ENCODE measurements at regions not wholly inside any gene's neighbourhood (a gene's known extent, or its start where the extent isn't known, plus 50 kb on each side); places are given as distances from the start of the nearest gene placed in this dataset.

DNA sequence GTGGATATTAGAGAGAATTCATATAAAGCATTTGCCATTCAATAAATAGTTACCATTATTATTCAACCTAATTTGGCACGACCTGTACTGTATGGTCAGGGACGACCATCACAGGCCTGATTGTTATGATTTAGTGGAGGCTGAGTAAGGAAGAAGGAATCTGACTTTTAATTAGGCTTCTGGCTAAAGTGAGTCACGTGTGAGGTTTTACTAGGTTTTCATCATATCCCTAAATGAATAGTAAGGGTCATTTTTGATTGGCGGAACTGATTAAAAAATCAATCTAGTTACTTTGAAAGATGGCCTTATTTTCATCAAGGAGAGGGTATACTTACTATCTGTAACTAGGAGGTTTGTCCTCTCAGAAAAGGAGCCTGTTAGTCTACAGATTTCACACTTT lies 143.4 kb downstream of the ADCYAP1 start:
- Mint-ChIP-seq H3K27me3 (ENCODE audit: low read depth) (no peaks in the 10 kb centered on the region), H3K4me3 (ENCODE audit: unreplicated experiment) (no peak overlapping the region), H3K4me1 (ENCODE audit: low read depth) (peaks cover 12% of the 10 kb centered on the region), H3K27ac (ENCODE audit: unreplicated experiment) (no peak overlapping the region), H3K36me3 (ENCODE audit: low read depth) (no peaks in the 10 kb centered on the region), H3K9me3 (ENCODE audit: low read depth) (peaks cover 14% of the 10 kb centered on the region)
- TF ChIP-seq, protein P1, sequence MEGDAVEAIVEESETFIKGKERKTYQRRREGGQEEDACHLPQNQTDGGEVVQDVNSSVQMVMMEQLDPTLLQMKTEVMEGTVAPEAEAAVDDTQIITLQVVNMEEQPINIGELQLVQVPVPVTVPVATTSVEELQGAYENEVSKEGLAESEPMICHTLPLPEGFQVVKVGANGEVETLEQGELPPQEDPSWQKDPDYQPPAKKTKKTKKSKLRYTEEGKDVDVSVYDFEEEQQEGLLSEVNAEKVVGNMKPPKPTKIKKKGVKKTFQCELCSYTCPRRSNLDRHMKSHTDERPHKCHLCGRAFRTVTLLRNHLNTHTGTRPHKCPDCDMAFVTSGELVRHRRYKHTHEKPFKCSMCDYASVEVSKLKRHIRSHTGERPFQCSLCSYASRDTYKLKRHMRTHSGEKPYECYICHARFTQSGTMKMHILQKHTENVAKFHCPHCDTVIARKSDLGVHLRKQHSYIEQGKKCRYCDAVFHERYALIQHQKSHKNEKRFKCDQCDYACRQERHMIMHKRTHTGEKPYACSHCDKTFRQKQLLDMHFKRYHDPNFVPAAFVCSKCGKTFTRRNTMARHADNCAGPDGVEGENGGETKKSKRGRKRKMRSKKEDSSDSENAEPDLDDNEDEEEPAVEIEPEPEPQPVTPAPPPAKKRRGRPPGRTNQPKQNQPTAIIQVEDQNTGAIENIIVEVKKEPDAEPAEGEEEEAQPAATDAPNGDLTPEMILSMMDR (IDR thresholded peaks at IDR 0.05), result no peak
- DNase-seq (ENCODE audit: low spot score), result no peak

DNA sequence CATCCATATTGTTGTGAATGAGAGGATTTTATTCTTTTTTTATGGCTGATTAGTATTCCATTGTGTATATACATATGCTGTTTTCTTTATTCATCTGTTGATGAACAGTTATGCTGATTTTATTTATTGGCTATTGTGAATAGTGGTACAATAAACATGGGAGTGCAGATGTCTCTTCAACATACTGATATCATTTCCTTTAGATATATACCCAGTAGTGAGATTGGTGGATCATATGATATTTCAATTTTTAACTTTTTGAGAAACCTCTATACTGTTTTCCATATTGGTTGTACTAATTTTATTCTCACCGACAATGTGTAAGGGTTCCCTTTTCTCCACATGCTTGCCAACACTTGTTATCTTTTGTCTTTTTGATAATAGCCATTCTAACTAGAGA lies 144.5 kb downstream of the ADCYAP1 start:
- no peak for DNase-seq (ENCODE audit: low spot score)
- Mint-ChIP-seq H3K4me3 (ENCODE audit: unreplicated experiment) (no peak overlapping the region), H3K36me3 (ENCODE audit: low read depth) (no peaks in the 10 kb centered on the region), H3K9me3 (ENCODE audit: low read depth) (peaks cover 7% of the 10 kb centered on the region), H3K4me1 (ENCODE audit: low read depth) (peaks cover 12% of the 10 kb centered on the region), H3K27ac (ENCODE audit: unreplicated experiment) (no peak overlapping the region), H3K27me3 (ENCODE audit: low read depth) (no peaks in the 10 kb centered on the region)
- TF ChIP-seq, protein P1 (IDR thresholded peaks at IDR 0.05), result no peak

DNA sequence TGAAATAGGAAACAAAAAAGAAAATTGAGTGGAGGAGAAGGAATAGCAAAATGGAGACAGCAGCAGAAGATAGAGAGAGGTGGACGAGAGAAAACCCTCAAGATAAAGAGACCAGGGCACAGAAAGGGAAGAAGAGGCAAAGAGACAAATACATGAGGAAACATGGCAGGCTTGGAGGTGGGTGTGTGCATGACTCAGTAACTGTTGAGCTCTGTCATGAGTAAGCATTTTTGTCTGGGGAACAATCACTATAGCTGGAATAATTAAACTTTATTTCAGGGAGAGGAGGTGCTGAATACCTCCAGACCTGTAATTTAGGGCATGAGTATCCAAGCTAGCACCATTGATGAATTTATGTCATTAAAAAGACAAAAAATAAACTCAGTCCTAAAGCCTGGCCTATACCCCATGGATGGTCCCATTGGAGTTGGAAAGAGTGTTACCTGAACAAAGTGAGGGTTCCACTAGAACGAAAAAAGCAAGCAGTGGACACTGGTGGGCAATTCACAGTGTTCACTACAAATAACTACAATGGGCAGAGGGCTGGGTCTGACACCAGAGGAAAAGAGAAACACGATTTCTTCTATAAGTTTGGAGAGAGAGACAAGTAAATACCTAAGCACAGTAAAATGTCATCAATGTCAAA lies 145.5 kb downstream of the ADCYAP1 start:
- no peaks in the 10 kb centered on the region for H3K27me3 Mint-ChIP-seq (ENCODE audit: low read depth)
- peaks cover 4% of the 10 kb centered on the region for H3K9me3 Mint-ChIP-seq (ENCODE audit: low read depth)
- no peak overlapping the region for H3K4me3 Mint-ChIP-seq (ENCODE audit: unreplicated experiment)
- H3K4me1 Mint-ChIP-seq (ENCODE audit: low read depth), result peaks cover 12% of the 10 kb centered on the region
- no peak for DNase-seq (ENCODE audit: low spot score)
- H3K27ac Mint-ChIP-seq (ENCODE audit: unreplicated experiment), result no peak overlapping the region
- H3K36me3 Mint-ChIP-seq (ENCODE audit: low read depth), result no peaks in the 10 kb centered on the region
- TF ChIP-seq, protein P1 (IDR thresholded peaks at IDR 0.05), result no peak

DNA sequence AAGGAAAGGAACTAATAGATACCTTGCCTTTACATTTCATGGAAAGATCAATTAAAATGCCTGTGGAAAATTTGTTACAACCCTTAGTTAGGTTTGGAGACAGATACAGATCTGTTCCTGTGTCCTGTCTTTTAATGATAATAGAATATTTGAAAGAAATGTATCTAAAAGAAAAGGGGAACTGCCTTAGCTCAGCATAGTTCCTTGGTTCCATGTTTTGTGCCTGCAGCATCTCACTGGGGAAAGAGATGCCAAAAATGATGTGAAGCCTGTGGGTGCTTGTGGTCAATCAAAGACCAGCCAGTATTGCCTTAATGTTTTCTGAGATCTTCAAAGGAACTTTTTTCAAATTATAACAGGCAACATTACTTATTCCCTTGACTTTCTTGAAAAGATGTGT lies 147.6 kb downstream of the ADCYAP1 start:
- H3K4me3 Mint-ChIP-seq (ENCODE audit: unreplicated experiment), result no peak overlapping the region
- H3K9me3 Mint-ChIP-seq (ENCODE audit: low read depth), result peaks cover 15% of the 10 kb centered on the region
- TF ChIP-seq, protein P1 (IDR thresholded peaks at IDR 0.05), result no peak
- H3K36me3 Mint-ChIP-seq (ENCODE audit: low read depth), result no peaks in the 10 kb centered on the region
- H3K27me3 Mint-ChIP-seq (ENCODE audit: low read depth), result no peaks in the 10 kb centered on the region
- H3K27ac Mint-ChIP-seq (ENCODE audit: unreplicated experiment), result no peak overlapping the region
- DNase-seq (ENCODE audit: low spot score), result no peak
- H3K4me1 Mint-ChIP-seq (ENCODE audit: low read depth), result peaks cover 6% of the 10 kb centered on the region

DNA sequence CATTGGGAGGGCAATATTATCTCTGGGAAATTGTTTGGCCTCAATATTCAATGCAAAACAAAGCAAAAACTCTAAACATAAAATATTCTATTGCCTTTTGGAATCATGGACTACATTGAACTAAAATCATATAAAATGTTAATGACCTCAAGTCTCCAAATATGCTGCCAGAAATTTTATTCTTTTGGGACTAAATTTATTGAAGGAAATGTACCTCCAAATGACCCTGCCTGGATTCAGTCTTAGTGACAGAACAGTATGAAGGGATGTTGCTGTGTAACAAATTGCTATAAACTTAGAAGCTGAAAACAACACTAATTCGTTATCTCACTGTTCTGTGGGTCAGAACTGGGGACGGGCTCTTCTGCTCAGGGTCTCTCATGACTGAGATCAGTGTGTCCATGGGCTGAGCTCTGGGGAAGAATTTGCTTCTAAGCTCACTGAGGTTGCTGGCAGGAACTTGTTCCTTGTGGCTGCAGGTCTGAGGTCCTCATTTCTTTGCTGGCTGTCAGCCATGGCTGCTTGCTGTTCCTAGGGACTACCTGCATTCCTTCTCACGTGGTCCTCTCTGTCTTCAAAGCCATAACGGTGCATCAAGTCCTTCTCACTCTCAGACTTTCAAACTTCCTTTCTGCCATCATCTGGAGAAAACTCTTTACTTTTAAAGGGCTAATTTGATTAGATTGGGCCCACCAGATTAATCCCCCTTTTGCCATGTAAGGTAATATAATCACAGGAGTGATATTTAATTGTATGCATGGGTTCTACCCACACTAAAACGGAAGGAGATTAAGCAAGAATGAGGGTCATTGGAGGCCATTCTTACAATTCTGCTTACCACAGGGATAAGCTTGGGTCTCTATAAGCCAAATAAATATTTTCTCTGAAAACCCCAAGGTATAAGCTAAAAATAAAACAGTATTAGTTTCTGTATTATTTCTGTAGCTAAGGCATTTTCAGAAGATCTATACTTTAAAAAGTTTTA lies 149.0 kb downstream of the ADCYAP1 start:
- no peaks in the 10 kb centered on the region for H3K36me3 Mint-ChIP-seq (ENCODE audit: low read depth)
- DNase-seq (ENCODE audit: low spot score), result no peak
- peaks cover 25% of the 10 kb centered on the region for H3K9me3 Mint-ChIP-seq (ENCODE audit: low read depth)
- H3K4me3 Mint-ChIP-seq (ENCODE audit: unreplicated experiment), result no peak overlapping the region
- no peak overlapping the region for H3K27ac Mint-ChIP-seq (ENCODE audit: unreplicated experiment)
- no peaks in the 10 kb centered on the region for H3K4me1 Mint-ChIP-seq (ENCODE audit: low read depth)
- no peaks in the 10 kb centered on the region for H3K27me3 Mint-ChIP-seq (ENCODE audit: low read depth)
- TF ChIP-seq, protein P1 (IDR thresholded peaks at IDR 0.05), result no peak
